Subcutaneous abdominal adipose tissue (tissue), 5 donors: ENCODE measurements at regions not wholly inside any gene's neighbourhood (a gene's known extent, or its start where the extent isn't known, plus 50 kb on each side); places are given as distances from the start of the nearest gene placed in this dataset.

Experiments
- H3K27ac ChIP-seq: one replicate; pipeline ENCODE4 v1.7.0; 2013; ENCODE audit warnings: low read depth, mild to moderate bottlenecking, inconsistent platforms, low read length, moderate library complexity
- H3K27me3 ChIP-seq, 5 donors: one replicate each; pipeline ENCODE4 v1.7.0; 2013; ENCODE audit warnings: low read length in 5 of 5, inconsistent platforms in 1 of 5; ENCODE audit not compliant: control insufficient read depth in 5 of 5, insufficient read depth in 4 of 5
- H3K36me3 ChIP-seq, 5 donors: one replicate each; pipeline ENCODE4 v1.7.0; 2013; ENCODE audit warnings: low read length in 5 of 5; ENCODE audit not compliant: control insufficient read depth in 5 of 5, insufficient read depth in 5 of 5
- H3K4me1 ChIP-seq, 5 donors: one replicate each; pipeline ENCODE4 v1.7.0; 2013; ENCODE audit warnings: low read length in 5 of 5, mild to moderate bottlenecking in 3 of 5, moderate library complexity in 1 of 5; ENCODE audit not compliant: control insufficient read depth in 5 of 5, insufficient read depth in 5 of 5
- H3K4me3 ChIP-seq, 5 donors: one replicate each; pipeline ENCODE4 v1.7.0; 2013; ENCODE audit warnings: low read length in 5 of 5, low read depth in 1 of 5
- H3K9ac ChIP-seq, 5 donors: one replicate each; pipeline ENCODE4 v1.7.0; 2013; ENCODE audit warnings: low read length in 5 of 5, mild to moderate bottlenecking in 4 of 5, moderate library complexity in 3 of 5
- H3K9me3 ChIP-seq, 5 donors: one replicate each; pipeline ENCODE4 v1.7.0; 2013; ENCODE audit warnings: low read length in 5 of 5; ENCODE audit not compliant: control insufficient read depth in 5 of 5
- donor health status: healthy.
- donor health status: healthy.
- donor health status: healthy.
- donor health status: healthy.
- donor health status: healthy.

DNA sequence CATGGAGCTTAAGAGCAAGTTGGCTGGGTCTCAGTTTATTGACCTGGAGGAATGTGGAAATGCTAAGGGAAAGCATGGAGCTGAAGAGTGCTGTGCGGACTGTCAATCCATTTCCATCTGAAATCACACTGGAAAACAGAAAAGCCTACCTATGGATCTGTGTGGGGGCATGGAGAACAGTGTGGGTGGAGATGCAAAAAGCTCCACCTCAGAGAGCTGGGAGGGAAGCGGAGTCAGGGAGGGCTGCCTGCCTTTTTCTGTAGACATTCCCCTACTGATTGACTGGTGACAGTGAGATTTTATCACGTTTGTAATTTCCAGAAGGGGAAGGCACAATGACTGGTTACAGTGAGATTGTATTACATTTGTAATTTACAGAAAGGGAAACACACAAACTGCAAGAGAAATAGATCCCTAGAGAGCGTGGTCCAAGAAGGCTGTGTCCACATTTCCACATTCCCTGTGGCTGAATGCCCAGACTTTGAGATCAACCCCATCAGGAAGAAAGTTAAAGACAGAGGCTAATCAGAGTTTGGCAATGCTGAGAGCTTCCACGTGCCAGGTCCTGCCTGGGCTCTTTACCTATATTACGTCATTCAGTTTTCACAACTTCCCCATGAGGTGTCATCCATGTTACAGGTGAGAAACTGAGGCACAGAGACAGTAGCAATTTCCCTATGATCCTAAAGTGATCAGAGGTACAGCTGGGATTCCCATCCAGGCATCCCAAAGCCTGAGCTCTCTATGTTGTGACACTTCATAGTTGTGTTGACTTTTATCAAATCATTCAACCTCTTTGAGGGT lies 67.7 kb upstream of the NSMCE3 start:
- no peaks in the 10 kb centered on the region for H3K9me3 ChIP-seq
- peaks cover 0 to 2% (median 0%) of the 10 kb centered on the region in 5 donors for H3K27me3 ChIP-seq
- no peak overlapping the region for H3K9ac ChIP-seq
- no peaks in the 10 kb centered on the region for H3K36me3 ChIP-seq
- H3K4me1 ChIP-seq: peaks cover 0 to 8% (median 3%) of the 10 kb centered on the region in 5 donors
- H3K4me3 ChIP-seq: no peak overlapping the region
- H3K27ac ChIP-seq: no peak overlapping the region

DNA sequence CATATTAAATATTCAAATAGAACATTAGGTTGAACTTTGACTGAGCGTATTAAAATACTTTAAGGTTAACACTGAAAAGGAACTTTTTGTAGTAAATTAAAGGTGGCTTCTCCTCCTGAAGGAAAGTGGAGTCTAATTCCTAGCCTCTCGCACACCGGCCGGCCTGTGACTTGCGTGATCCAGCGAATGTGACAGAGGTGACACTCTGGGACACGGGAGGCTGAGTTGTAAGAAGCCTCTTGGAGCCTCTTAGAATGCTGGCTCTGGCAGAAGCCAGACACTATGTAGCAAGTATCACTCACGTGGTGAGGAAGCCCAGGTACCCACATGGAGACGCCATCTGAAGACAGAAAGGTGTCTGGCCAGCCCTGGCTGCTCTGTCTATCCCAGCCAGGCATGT lies 64.9 kb upstream of the NSMCE3 start:
- Histone ChIP-seq H3K4me1 (peaks cover 0 to 8% (median 3%) of the 10 kb centered on the region in 5 donors), H3K36me3 (no peaks in the 10 kb centered on the region), H3K27me3 (peaks cover 0 to 2% (median 0%) of the 10 kb centered on the region in 5 donors), H3K9ac (no peak overlapping the region), H3K27ac (no peak overlapping the region), H3K9me3 (no peaks in the 10 kb centered on the region), H3K4me3 (no peak overlapping the region)

- Histone ChIP-seq H3K9me3 (no peaks in the 10 kb centered on the region), H3K9ac (no peak overlapping the region), H3K27me3 (peaks cover 0 to 2% (median 0%) of the 10 kb centered on the region in 5 donors), H3K4me1 (peaks cover 0 to 8% (median 3%) of the 10 kb centered on the region in 5 donors), H3K4me3 (no peak overlapping the region), H3K27ac (no peak overlapping the region), H3K36me3 (no peaks in the 10 kb centered on the region)
These were observed 63.6 kb upstream of the NSMCE3 start for GRCh38 chr15:29333261-29333660.

DNA sequence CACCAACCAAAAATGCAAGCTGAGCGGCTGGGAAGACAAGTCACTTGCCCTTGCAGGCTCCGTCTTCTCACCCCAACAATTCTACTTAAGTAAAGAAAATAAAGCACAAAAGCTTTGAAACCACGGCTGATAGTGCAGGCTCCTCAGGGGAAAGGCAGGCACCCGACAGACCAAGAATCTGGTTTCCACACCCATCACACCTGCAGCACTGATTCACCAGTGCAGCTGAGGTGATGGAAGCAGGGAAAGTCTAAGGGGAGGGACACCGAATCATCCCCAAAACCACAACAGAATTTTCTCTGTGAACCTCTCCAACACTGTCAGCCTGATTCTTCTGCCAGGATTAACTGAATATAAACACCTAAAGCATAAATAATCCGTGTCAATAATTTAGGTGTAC lies 62.0 kb upstream of the NSMCE3 start:
- Histone ChIP-seq H3K9ac (no peak overlapping the region), H3K36me3 (no peaks in the 10 kb centered on the region), H3K4me1 (peaks cover 0 to under 1% (median 0%) of the 10 kb centered on the region in 5 donors), H3K4me3 (no peak overlapping the region), H3K27ac (no peak overlapping the region), H3K9me3 (no peaks in the 10 kb centered on the region), H3K27me3 (peaks cover 0 to 2% (median 0%) of the 10 kb centered on the region in 5 donors)

DNA sequence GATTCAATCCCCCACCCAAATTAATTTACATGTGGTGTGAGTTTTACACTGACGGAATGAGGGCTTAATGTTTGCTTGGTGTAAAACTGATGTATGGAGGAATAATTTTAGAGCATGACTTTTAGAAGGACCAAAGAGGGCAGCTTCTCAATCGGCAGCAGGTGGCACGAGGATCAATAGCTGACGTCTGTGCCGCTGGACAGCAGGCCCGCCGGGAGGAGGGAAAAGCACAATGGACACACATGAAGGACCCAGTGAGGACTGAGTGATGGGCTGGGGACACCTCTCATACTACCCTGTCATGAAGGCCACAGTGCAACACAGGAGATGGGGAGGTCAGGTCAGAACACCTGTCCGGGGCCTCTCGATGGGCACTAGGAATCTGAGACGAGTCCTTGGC lies 61.4 kb upstream of the NSMCE3 start:
- Histone ChIP-seq H3K36me3 (no peaks in the 10 kb centered on the region), H3K9me3 (peaks cover 0 to 6% (median 0%) of the 10 kb centered on the region in 5 donors), H3K27ac (no peak overlapping the region), H3K4me3 (no peak overlapping the region), H3K27me3 (peaks cover 0 to 2% (median 0%) of the 10 kb centered on the region in 5 donors), H3K9ac (no peak overlapping the region), H3K4me1 (no peaks in the 10 kb centered on the region)

DNA sequence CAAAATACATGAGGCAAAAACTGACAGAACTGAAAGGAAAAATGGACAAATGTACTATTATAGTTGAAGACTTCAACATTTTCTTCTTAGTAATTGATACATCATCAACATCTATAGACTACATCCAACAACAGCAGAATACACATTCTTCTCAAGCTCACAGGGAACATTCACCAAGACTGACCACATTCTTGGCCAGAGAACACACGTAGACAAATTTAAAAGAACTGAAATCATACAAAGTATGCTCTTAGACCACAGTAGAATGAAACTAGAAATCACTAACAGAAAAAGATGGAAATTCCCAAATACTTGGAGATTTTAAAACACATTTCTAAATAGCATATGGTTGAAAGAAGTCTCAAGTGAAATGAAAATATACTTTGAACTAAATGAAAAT lies 55.1 kb upstream of the NSMCE3 start:
- Histone ChIP-seq H3K27ac (no peak overlapping the region), H3K9ac (no peak overlapping the region), H3K4me3 (no peak overlapping the region), H3K4me1 (peaks cover 0 to 2% (median 0%) of the 10 kb centered on the region in 5 donors), H3K36me3 (no peaks in the 10 kb centered on the region), H3K27me3 (no peaks in the 10 kb centered on the region), H3K9me3 (peaks cover 0 to 13% (median 4%) of the 10 kb centered on the region in 5 donors)

- peaks cover 0 to 13% (median 4%) of the 10 kb centered on the region in 5 donors for H3K9me3 ChIP-seq
- H3K27me3 ChIP-seq: no peaks in the 10 kb centered on the region
- H3K4me1 ChIP-seq: peaks cover 0 to 2% (median 0%) of the 10 kb centered on the region in 5 donors
- H3K27ac ChIP-seq: no peak overlapping the region
- H3K9ac ChIP-seq: no peak overlapping the region
- no peak overlapping the region for H3K4me3 ChIP-seq
- H3K36me3 ChIP-seq: no peaks in the 10 kb centered on the region
These were observed 53.9 kb upstream of the NSMCE3 start for GRCh38 chr15:29323557-29323956.

DNA sequence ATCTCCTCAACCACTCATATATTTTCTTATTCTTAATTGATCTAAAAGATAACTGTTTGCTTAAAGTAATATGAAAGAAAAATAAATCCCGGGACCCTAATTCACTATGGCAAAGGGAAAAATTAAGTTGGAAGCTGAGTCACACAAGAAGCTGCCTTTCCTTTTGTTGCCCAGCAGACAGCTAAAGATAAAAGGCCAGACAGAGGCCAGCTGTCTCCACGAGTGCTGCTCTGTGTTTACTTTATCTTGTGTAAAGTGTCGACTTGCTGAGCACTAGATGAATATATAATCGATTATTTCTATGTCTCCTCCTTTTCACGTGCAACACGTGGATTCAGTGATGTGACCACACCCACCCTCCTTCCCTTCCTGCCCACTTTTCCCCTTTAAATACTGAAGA lies 52.8 kb upstream of the NSMCE3 start:
- Histone ChIP-seq H3K36me3 (no peaks in the 10 kb centered on the region), H3K9ac (no peak overlapping the region), H3K9me3 (peaks cover 0 to 13% (median 4%) of the 10 kb centered on the region in 5 donors), H3K27ac (no peak overlapping the region), H3K4me1 (peaks cover 0 to 2% (median 0%) of the 10 kb centered on the region in 5 donors), H3K4me3 (no peak overlapping the region), H3K27me3 (no peaks in the 10 kb centered on the region)

DNA sequence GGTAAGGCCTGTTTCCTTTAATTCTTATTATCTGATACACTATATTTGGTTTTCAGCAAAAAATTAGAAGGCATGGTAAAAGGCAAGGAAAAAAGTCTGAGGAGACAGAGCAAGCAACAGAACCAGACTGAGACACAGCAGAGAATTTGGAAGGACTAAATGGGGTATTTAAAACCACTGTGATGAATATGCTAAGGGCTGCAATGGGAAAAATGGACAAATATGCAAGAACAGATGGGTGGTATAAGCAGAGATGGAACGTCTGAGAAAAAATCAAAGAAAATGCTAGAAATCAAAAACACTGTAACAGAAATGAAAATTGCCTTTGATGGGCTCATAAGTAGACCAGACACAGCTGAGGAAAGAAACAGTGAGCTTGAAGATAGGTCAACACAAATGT lies 50.8 kb upstream of the NSMCE3 start:
- peaks cover 0 to 7% (median 0%) of the 10 kb centered on the region in 5 donors for H3K9me3 ChIP-seq
- H3K27ac ChIP-seq: no peak overlapping the region
- H3K9ac ChIP-seq: no peak overlapping the region
- H3K4me1 ChIP-seq: peaks cover 0 to 2% (median 0%) of the 10 kb centered on the region in 5 donors
- no peak overlapping the region for H3K4me3 ChIP-seq
- H3K36me3 ChIP-seq: no peaks in the 10 kb centered on the region
- H3K27me3 ChIP-seq: no peaks in the 10 kb centered on the region

GRCh38 chr15:29319823-29320222 lies 50.2 kb upstream of the NSMCE3 start:
- Histone ChIP-seq H3K9ac (no peak overlapping the region), H3K4me3 (no peak overlapping the region), H3K9me3 (peaks cover 0 to 6% (median 0%) of the 10 kb centered on the region in 5 donors), H3K36me3 (no peaks in the 10 kb centered on the region), H3K27ac (no peak overlapping the region), H3K27me3 (no peaks in the 10 kb centered on the region), H3K4me1 (peaks cover 0 to 2% (median 0%) of the 10 kb centered on the region in 5 donors)
